ENCODE measurements at regions not wholly inside any gene's neighbourhood (a gene's known extent, or its start where the extent isn't known, plus 50 kb on each side); places are given as distances from the start of the nearest gene placed in this dataset.

GRCh38 chr21:17712887-17713286 lies 100.2 kb upstream of the BTG3 start:
- no peak for DNase-seq (ENCODE audit: low spot score)
- Mint-ChIP-seq H3K4me3 (ENCODE audit: unreplicated experiment) (no peak overlapping the region), H3K9me3 (ENCODE audit: low read depth) (peaks cover 7% of the 10 kb centered on the region), H3K4me1 (ENCODE audit: low read depth) (no peaks in the 10 kb centered on the region), H3K27ac (ENCODE audit: unreplicated experiment) (no peak overlapping the region), H3K27me3 (ENCODE audit: low read depth) (peaks cover 9% of the 10 kb centered on the region), H3K36me3 (ENCODE audit: low read depth) (no peaks in the 10 kb centered on the region)
- TF ChIP-seq, protein P1, sequence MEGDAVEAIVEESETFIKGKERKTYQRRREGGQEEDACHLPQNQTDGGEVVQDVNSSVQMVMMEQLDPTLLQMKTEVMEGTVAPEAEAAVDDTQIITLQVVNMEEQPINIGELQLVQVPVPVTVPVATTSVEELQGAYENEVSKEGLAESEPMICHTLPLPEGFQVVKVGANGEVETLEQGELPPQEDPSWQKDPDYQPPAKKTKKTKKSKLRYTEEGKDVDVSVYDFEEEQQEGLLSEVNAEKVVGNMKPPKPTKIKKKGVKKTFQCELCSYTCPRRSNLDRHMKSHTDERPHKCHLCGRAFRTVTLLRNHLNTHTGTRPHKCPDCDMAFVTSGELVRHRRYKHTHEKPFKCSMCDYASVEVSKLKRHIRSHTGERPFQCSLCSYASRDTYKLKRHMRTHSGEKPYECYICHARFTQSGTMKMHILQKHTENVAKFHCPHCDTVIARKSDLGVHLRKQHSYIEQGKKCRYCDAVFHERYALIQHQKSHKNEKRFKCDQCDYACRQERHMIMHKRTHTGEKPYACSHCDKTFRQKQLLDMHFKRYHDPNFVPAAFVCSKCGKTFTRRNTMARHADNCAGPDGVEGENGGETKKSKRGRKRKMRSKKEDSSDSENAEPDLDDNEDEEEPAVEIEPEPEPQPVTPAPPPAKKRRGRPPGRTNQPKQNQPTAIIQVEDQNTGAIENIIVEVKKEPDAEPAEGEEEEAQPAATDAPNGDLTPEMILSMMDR (IDR thresholded peaks at IDR 0.05) = no peak

GRCh38 chr21:17711896-17712295 lies 99.2 kb upstream of the BTG3 start:
- no peaks in the 10 kb centered on the region for H3K36me3 Mint-ChIP-seq (ENCODE audit: low read depth)
- no peak overlapping the region for H3K4me3 Mint-ChIP-seq (ENCODE audit: unreplicated experiment)
- TF ChIP-seq, protein P1 (IDR thresholded peaks at IDR 0.05) = no peak
- H3K27ac Mint-ChIP-seq (ENCODE audit: unreplicated experiment) = no peak overlapping the region
- H3K27me3 Mint-ChIP-seq (ENCODE audit: low read depth) = peaks cover 12% of the 10 kb centered on the region
- H3K4me1 Mint-ChIP-seq (ENCODE audit: low read depth) = no peaks in the 10 kb centered on the region
- H3K9me3 Mint-ChIP-seq (ENCODE audit: low read depth) = peaks cover 11% of the 10 kb centered on the region
- no peak for DNase-seq (ENCODE audit: low spot score)

- H3K36me3 Mint-ChIP-seq (ENCODE audit: low read depth) = no peaks in the 10 kb centered on the region
- no peak overlapping the region for H3K27ac Mint-ChIP-seq (ENCODE audit: unreplicated experiment)
- TF ChIP-seq, protein P1 (IDR thresholded peaks at IDR 0.05) = no peak
- no peak overlapping the region for H3K4me3 Mint-ChIP-seq (ENCODE audit: unreplicated experiment)
- H3K27me3 Mint-ChIP-seq (ENCODE audit: low read depth) = peaks cover 13% of the 10 kb centered on the region
- no peaks in the 10 kb centered on the region for H3K4me1 Mint-ChIP-seq (ENCODE audit: low read depth)
- no peak for DNase-seq (ENCODE audit: low spot score)
- peaks cover 22% of the 10 kb centered on the region for H3K9me3 Mint-ChIP-seq (ENCODE audit: low read depth)
Measured at GRCh38 chr21:17709266-17709611, 96.5 kb upstream of the BTG3 start.

DNA sequence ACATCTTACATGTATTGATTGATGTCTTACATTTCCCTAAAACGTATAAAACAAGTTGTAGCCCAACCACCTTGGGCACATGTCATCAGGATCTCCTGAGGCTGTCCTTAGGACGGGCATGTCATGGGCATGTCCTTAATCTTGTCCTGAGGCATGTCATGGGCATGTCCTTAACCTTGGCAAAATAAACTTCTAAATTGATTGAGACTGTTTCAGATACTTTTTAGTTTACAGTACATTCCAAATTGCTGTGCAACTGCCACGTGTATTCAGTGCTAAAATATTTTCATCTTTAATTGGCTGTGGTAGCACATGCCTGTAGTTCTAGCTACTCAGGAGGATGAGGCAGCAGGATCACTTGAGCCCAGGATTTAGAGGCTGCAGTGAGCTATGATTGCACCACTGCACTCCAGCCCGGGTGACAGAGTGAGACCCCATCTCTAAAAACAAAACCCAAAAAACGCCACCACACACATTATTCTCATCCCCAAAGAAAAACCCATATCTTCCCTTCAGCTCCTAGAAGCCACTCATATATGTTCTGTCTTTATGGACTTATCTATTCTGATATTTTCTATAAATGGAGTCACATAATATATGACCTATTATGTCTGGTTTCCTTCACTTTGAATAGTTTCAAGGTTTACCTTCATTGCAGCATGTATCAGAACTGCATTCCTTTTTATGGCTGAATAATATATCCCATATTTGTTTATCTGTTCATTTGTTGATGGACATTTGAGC lies 96.0 kb upstream of the BTG3 start:
- no peaks in the 10 kb centered on the region for H3K4me1 Mint-ChIP-seq (ENCODE audit: low read depth)
- no peak for DNase-seq (ENCODE audit: low spot score)
- TF ChIP-seq, protein P1 (IDR thresholded peaks at IDR 0.05) = no peak
- no peak overlapping the region for H3K4me3 Mint-ChIP-seq (ENCODE audit: unreplicated experiment)
- H3K27me3 Mint-ChIP-seq (ENCODE audit: low read depth) = peaks cover 11% of the 10 kb centered on the region
- H3K9me3 Mint-ChIP-seq (ENCODE audit: low read depth) = peaks cover 25% of the 10 kb centered on the region
- H3K36me3 Mint-ChIP-seq (ENCODE audit: low read depth) = no peaks in the 10 kb centered on the region
- no peak overlapping the region for H3K27ac Mint-ChIP-seq (ENCODE audit: unreplicated experiment)

GRCh38 chr21:17699524-17700189 lies 87.0 kb upstream of the BTG3 start:
- no peaks in the 10 kb centered on the region for H3K36me3 Mint-ChIP-seq (ENCODE audit: low read depth)
- TF ChIP-seq, protein P1 (IDR thresholded peaks at IDR 0.05) = no peak
- peaks cover 22% of the 10 kb centered on the region for H3K9me3 Mint-ChIP-seq (ENCODE audit: low read depth)

More at GRCh38 chr21:17699524-17700189, 87.0 kb upstream of the BTG3 start:
- H3K27me3 Mint-ChIP-seq (ENCODE audit: low read depth) = peaks cover 4% of the 10 kb centered on the region
- H3K27ac Mint-ChIP-seq (ENCODE audit: unreplicated experiment) = no peak overlapping the region
- no peak overlapping the region for H3K4me3 Mint-ChIP-seq (ENCODE audit: unreplicated experiment)
- no peak for DNase-seq (ENCODE audit: low spot score)
- H3K4me1 Mint-ChIP-seq (ENCODE audit: low read depth) = no peaks in the 10 kb centered on the region
